HL-60 (cell line): ENCODE measurements at regions not wholly inside any gene's neighbourhood (a gene's known extent, or its start where the extent isn't known, plus 50 kb on each side); places are given as distances from the start of the nearest gene placed in this dataset.

ENCODE experiments used
- DNase-seq, 2 experiments: peaks; one replicate each; pipeline ENCODE4 v3.0.0-alpha.2; 2010 to 2020; ENCODE audit warnings: low read depth in 1 of 2, low spot score in 1 of 2
- H3K27ac ChIP-seq: fragments of 250-450 bp; sonication (Bioruptor Pico); replicated peaks from 2 replicates; pipeline ENCODE4 v1.5.1; 2020; ENCODE audit warnings: mild to moderate bottlenecking, moderate library complexity
- H3K27me3 ChIP-seq: fragments of 250-450 bp; sonication (Bioruptor Pico); 2 replicates; pipeline ENCODE4 v1.5.1; 2021; ENCODE audit warnings: mild to moderate bottlenecking, moderate library complexity; ENCODE audit not compliant: insufficient read depth, poor library complexity, severe bottlenecking
- H3K4me3 ChIP-seq: replicated peaks from 2 replicates; pipeline ENCODE4 v1.5.1; 2011; ENCODE audit warnings: mild to moderate bottlenecking, control low read depth, low read length; ENCODE audit not compliant: insufficient read depth
- GABPA ChIP-seq: IDR thresholded peaks from 2 replicates; pipeline ENCODE4 v1.6.1; 2012; ENCODE audit warnings: low read depth
- POLR2AphosphoS5 ChIP-seq: IDR thresholded peaks from 2 replicates; pipeline ENCODE4 v1.6.1; 2012; ENCODE audit warnings: low read depth
- SPI1 ChIP-seq: IDR thresholded peaks from 2 replicates; pipeline ENCODE4 v1.6.1; 2012; ENCODE audit warnings: low read depth, mild to moderate bottlenecking, borderline replicate concordance
- TF ChIP-seq, protein P1 (sequence below): IDR thresholded peaks from one replicate; pipeline ENCODE4 v1.5.1; 2011; ENCODE audit warnings: low read length, control low read depth, inconsistent platforms; ENCODE audit not compliant: insufficient read depth
- TF ChIP-seq, protein P2 (sequence below): IDR thresholded peaks from 2 replicates; pipeline ENCODE4 v1.6.1; 2012; ENCODE audit warnings: low read depth; ENCODE audit not compliant: insufficient replicate concordance

DNA sequence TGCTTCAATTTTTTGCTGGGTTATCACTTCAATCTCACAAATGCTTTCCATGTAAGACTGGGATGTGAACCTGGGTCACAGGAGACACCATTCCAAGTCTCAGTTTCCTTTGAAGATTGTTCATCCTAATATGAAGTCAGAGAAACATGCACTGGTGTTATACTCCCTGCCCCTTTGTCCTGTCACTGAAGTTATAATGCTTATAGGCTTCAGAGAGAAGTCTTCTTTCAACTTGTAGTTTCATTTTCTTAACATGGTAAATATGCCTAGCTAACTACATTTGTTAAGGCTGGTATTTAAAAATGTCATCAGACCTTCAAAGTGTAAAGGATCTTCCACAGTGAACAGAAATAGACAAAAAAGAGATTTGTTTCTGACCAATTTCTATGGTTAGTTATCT lies 1195.9 kb downstream of the MRPL39 start:
- TF ChIP-seq SPI1 (no peak), POLR2AphosphoS5 (no peak), GABPA (no peak)
- TF ChIP-seq, protein P1, sequence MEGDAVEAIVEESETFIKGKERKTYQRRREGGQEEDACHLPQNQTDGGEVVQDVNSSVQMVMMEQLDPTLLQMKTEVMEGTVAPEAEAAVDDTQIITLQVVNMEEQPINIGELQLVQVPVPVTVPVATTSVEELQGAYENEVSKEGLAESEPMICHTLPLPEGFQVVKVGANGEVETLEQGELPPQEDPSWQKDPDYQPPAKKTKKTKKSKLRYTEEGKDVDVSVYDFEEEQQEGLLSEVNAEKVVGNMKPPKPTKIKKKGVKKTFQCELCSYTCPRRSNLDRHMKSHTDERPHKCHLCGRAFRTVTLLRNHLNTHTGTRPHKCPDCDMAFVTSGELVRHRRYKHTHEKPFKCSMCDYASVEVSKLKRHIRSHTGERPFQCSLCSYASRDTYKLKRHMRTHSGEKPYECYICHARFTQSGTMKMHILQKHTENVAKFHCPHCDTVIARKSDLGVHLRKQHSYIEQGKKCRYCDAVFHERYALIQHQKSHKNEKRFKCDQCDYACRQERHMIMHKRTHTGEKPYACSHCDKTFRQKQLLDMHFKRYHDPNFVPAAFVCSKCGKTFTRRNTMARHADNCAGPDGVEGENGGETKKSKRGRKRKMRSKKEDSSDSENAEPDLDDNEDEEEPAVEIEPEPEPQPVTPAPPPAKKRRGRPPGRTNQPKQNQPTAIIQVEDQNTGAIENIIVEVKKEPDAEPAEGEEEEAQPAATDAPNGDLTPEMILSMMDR, result no peak
- TF ChIP-seq, protein P2, sequence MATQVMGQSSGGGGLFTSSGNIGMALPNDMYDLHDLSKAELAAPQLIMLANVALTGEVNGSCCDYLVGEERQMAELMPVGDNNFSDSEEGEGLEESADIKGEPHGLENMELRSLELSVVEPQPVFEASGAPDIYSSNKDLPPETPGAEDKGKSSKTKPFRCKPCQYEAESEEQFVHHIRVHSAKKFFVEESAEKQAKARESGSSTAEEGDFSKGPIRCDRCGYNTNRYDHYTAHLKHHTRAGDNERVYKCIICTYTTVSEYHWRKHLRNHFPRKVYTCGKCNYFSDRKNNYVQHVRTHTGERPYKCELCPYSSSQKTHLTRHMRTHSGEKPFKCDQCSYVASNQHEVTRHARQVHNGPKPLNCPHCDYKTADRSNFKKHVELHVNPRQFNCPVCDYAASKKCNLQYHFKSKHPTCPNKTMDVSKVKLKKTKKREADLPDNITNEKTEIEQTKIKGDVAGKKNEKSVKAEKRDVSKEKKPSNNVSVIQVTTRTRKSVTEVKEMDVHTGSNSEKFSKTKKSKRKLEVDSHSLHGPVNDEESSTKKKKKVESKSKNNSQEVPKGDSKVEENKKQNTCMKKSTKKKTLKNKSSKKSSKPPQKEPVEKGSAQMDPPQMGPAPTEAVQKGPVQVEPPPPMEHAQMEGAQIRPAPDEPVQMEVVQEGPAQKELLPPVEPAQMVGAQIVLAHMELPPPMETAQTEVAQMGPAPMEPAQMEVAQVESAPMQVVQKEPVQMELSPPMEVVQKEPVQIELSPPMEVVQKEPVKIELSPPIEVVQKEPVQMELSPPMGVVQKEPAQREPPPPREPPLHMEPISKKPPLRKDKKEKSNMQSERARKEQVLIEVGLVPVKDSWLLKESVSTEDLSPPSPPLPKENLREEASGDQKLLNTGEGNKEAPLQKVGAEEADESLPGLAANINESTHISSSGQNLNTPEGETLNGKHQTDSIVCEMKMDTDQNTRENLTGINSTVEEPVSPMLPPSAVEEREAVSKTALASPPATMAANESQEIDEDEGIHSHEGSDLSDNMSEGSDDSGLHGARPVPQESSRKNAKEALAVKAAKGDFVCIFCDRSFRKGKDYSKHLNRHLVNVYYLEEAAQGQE, result no peak
- H3K27ac ChIP-seq, result no peak overlapping the region
- no peak for DNase-seq
- no peaks in the 10 kb centered on the region for H3K27me3 ChIP-seq
- H3K4me3 ChIP-seq, result no peak overlapping the region

DNA sequence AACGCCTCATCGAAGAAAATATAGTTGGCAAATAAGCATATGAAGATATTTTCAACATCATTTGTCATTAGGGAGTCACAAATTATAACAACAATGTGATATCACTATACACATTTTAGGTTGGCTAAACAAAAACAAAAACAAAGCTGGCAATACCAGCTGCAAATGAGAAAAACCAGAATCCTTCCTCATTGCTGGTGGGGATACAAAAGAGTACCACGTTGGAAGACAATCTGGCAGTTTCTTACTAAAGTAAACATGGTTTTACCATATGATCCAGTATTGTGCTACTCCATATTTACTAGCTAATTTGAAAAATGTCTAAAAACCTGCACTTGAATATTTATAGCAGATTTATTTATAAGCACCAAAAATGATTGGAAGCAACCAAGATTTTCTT lies 1204.1 kb downstream of the MRPL39 start:
- no peak for DNase-seq
- Histone ChIP-seq H3K27ac (no peak overlapping the region), H3K27me3 (no peaks in the 10 kb centered on the region), H3K4me3 (no peak overlapping the region)
- TF ChIP-seq, protein P1, result no peak
- TF ChIP-seq, protein P2, result no peak
- TF ChIP-seq SPI1 (no peak), GABPA (no peak), POLR2AphosphoS5 (no peak)

DNA sequence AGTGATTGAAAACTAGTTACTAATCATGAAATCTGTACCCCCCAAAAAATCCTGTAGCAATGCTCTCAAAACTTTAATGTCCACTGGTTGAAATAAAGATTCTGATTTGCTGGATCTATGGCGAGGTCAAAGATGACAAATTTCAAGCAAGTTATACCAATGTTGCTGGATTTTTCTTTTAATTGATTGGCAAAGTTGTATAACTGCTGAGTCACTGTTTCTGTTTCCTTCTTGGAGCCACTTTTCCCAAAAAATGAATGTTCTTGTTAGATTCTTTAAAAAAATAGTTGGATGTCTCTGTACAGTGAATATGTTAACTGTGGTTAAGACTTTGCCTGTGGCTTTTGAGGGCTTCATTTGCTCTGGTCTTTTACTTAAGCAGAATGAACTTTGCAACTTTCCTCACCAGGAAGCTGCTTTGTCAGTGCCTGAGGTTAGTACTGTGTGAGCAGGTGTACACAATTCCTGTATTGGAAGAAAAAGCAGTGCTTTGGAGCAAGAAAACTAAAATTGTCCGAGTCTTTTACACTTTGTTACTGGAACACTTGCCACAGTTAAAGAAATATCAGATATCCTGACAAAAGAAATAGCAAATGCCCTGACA lies 1211.9 kb downstream of the MRPL39 start:
- Histone ChIP-seq H3K27ac (no peak overlapping the region), H3K27me3 (no peaks in the 10 kb centered on the region), H3K4me3 (no peak overlapping the region)
- TF ChIP-seq, protein P2, result no peak
- DNase-seq, result no peak
